GM23338 (cell line): ENCODE measurements at regions not wholly inside any gene's neighbourhood (a gene's known extent, or its start where the extent isn't known, plus 50 kb on each side); places are given as distances from the start of the nearest gene placed in this dataset.
"Not testable (repeated sequence)": the region's sequence is repeated elsewhere in the genome, so short reads cannot be mapped to it uniquely, and the experiment has no call there.

ENCODE experiments used
- ATAC-seq: fragments of 200-7000 bp; cut with Tn5 transposase; 3 replicates; pipeline ENCODE4 v1.9.1; 2020
- DNase-seq: peaks from one replicate; pipeline ENCODE4 v3.0.0-alpha.2; 2015; ENCODE audit warnings: low spot score
- H2AFZ ChIP-seq: fragments of 200-600 bp; sonication (generic); 2 replicates; pipeline ENCODE4 v1.8.0; 2016; ENCODE audit warnings: antibody characterized with exemption, mild to moderate bottlenecking, moderate library complexity
- H3F3A ChIP-seq: fragments of 200-600 bp; sonication (generic); replicated peaks from 2 replicates; pipeline ENCODE4 v1.8.0; 2017; ENCODE audit warnings: antibody characterized with exemption, mixed run types, low read depth
- H3K27ac ChIP-seq: fragments of 200-600 bp; sonication (generic); 2 replicates; pipeline ENCODE4 v1.6.1; 2016; ENCODE audit warnings: low read depth
- H3K27me3 ChIP-seq: fragments of 200-600 bp; sonication (generic); 2 replicates; pipeline ENCODE4 v1.8.0; 2016; ENCODE audit warnings: mild to moderate bottlenecking, mixed run types, moderate library complexity; ENCODE audit not compliant: insufficient read depth
- H3K36me3 ChIP-seq: fragments of 200-600 bp; sonication (generic); 2 replicates; pipeline ENCODE4 v1.8.0; 2016; ENCODE audit warnings: mild to moderate bottlenecking; ENCODE audit not compliant: insufficient read depth
- H3K4me1 ChIP-seq: fragments of 200-600 bp; sonication (generic); 2 replicates; pipeline ENCODE4 v1.8.0; 2016; ENCODE audit warnings: mild to moderate bottlenecking, moderate library complexity; ENCODE audit not compliant: insufficient read depth
- H3K4me2 ChIP-seq: fragments of 200-600 bp; sonication (generic); 2 replicates; pipeline ENCODE4 v1.7.1; 2017; ENCODE audit warnings: mixed run types
- H3K4me3 ChIP-seq: fragments of 200-600 bp; sonication (generic); 2 replicates; pipeline ENCODE4 v1.6.1; 2016; ENCODE audit warnings: mixed run types
- H3K79me2 ChIP-seq: fragments of 200-600 bp; sonication (generic); replicated peaks from 2 replicates; pipeline ENCODE4 v1.8.0; 2017; ENCODE audit warnings: mild to moderate bottlenecking; ENCODE audit not compliant: insufficient read depth
- H3K9me2 ChIP-seq: fragments of 200-600 bp; sonication (generic); 2 replicates; pipeline ENCODE4 v1.8.0; 2017; ENCODE audit not compliant: insufficient read depth
- H4K20me1 ChIP-seq: fragments of 200-600 bp; sonication (generic); replicated peaks from 2 replicates; pipeline ENCODE4 v1.8.0; 2017; ENCODE audit warnings: mild to moderate bottlenecking; ENCODE audit not compliant: insufficient read depth
- H3K27ac Mint-ChIP-seq: 2 replicates; pipeline ENCODE4 v1.8.0; 2020; ENCODE audit warnings: inconsistent platforms, mild to moderate bottlenecking, moderate library complexity, mixed read lengths
- H3K27me3 Mint-ChIP-seq: 3 replicates; pipeline ENCODE4 v1.8.0; 2022; ENCODE audit warnings: low read depth, mild to moderate bottlenecking, moderate library complexity, mixed read lengths, inconsistent platforms; ENCODE audit not compliant: insufficient read depth, poor library complexity
- H3K36me3 Mint-ChIP-seq: 3 replicates; pipeline ENCODE4 v1.8.0; 2021; ENCODE audit warnings: low read depth, mild to moderate bottlenecking, inconsistent platforms, moderate library complexity, mixed read lengths
- H3K4me1 Mint-ChIP-seq: 3 replicates; pipeline ENCODE4 v1.8.0; 2020; ENCODE audit warnings: mild to moderate bottlenecking, inconsistent platforms, mixed read lengths
- H3K4me3 Mint-ChIP-seq: 3 replicates; pipeline ENCODE4 v1.8.0; 2021; ENCODE audit warnings: moderate library complexity, mild to moderate bottlenecking, inconsistent platforms, mixed read lengths
- H3K9me3 Mint-ChIP-seq: 3 replicates; pipeline ENCODE4 v1.8.0; 2020; ENCODE audit warnings: moderate library complexity, mild to moderate bottlenecking, inconsistent platforms, mixed read lengths
- CREB1 ChIP-seq: fragments of 250-450 bp; sonication (Bioruptor Pico); IDR thresholded peaks from 2 replicates; pipeline ENCODE4 v1.5.0; 2020; ENCODE audit warnings: low read depth, mild to moderate bottlenecking, moderate library complexity
- EZH2 ChIP-seq: fragments of 200-600 bp; sonication (generic); IDR thresholded peaks from one replicate; pipeline ENCODE4 v1.8.0; 2017; ENCODE audit warnings: antibody characterized with exemption, mild to moderate bottlenecking, low read depth; ENCODE audit not compliant: unreplicated experiment
- EZH2phosphoT487 ChIP-seq: fragments of 200-600 bp; sonication (generic); IDR thresholded peaks from one replicate; pipeline ENCODE4 v1.8.1; 2018; ENCODE audit warnings: antibody characterized with exemption; ENCODE audit not compliant: unreplicated experiment
- JUNB ChIP-seq: IDR thresholded peaks from one replicate; pipeline ENCODE4 v1.6.1; 2016; ENCODE audit warnings: antibody characterized with exemption; ENCODE audit not compliant: unreplicated experiment
- NANOG ChIP-seq: IDR thresholded peaks from 2 replicates; pipeline ENCODE4 v1.6.1; 2016; ENCODE audit warnings: antibody characterized with exemption, borderline replicate concordance
- POLR2AphosphoS5 ChIP-seq: IDR thresholded peaks from 2 replicates; pipeline ENCODE4 v1.6.1; 2016; ENCODE audit warnings: antibody characterized with exemption, low read depth
- REST ChIP-seq: IDR thresholded peaks from one replicate; pipeline ENCODE4 v1.6.1; 2018; ENCODE audit warnings: antibody characterized with exemption; ENCODE audit not compliant: unreplicated experiment
- STAT1 ChIP-seq: IDR thresholded peaks from one replicate; pipeline ENCODE4 v1.6.1; 2016; ENCODE audit warnings: antibody characterized with exemption; ENCODE audit not compliant: unreplicated experiment
- ZNF114 ChIP-seq: fragments of 250-450 bp; sonication (Bioruptor Pico); IDR thresholded peaks from 2 replicates; pipeline ENCODE4 v1.5.0; 2020; ENCODE audit warnings: mild to moderate bottlenecking, moderate library complexity
- ZNF331 ChIP-seq: fragments of 250-450 bp; sonication (Bioruptor Pico); IDR thresholded peaks from 2 replicates; pipeline ENCODE4 v1.5.0; 2020; ENCODE audit warnings: low read depth, mild to moderate bottlenecking, moderate library complexity
- TF ChIP-seq, protein P1 (sequence below), 2 experiments: fragments of 200-600 bp in 1 of 2; sonication (generic) in 1 of 2; conservative IDR thresholded peaks; 2 replicates each; pipeline versions ENCODE4 v1.5.1 to v1.6.1; 2016 to 2017; ENCODE audit warnings: antibody characterized with exemption in 2 of 2, low read depth in 2 of 2, mild to moderate bottlenecking in 2 of 2, moderate library complexity in 1 of 2
- TF ChIP-seq, protein P2 (sequence below): IDR thresholded peaks from 2 replicates; pipeline ENCODE4 v1.6.1; 2016; ENCODE audit warnings: antibody characterized with exemption

GRCh38 chr4:52431869-52432268, 227.2 kb downstream of the USP46 start:
- Histone ChIP-seq H3K4me2 (no peak overlapping the region), H3K27ac (no peak overlapping the region), H2AFZ (no peak overlapping the region), H3F3A (no peaks in the 10 kb centered on the region), H3K79me2 (no peaks in the 10 kb centered on the region), H3K4me3 (no peak overlapping the region), H3K9me2 (0 out of 2 replicates have a peak, but pooled peaks cover 6% of the 10 kb centered on the region), H4K20me1 (no peaks in the 10 kb centered on the region), H3K4me1 (no peaks in the 10 kb centered on the region), H3K36me3 (no peaks in the 10 kb centered on the region), H3K27me3 (no peaks in the 10 kb centered on the region)
- H3K36me3 Mint-ChIP-seq = no peaks in the 10 kb centered on the region
- DNase-seq (no peak), ATAC-seq (no peak)
- H3K27me3 Mint-ChIP-seq = no peaks in the 10 kb centered on the region
- no peaks in the 10 kb centered on the region for H3K9me3 Mint-ChIP-seq
- H3K27ac Mint-ChIP-seq = no peak overlapping the region
- TF ChIP-seq CREB1 (no peak), POLR2AphosphoS5 (no peak), STAT1 (no peak), ZNF114 (CRISPR knock-in tag) (no peak), ZNF331 (CRISPR knock-in tag) (no peak), REST (no peak), NANOG (no peak), EZH2 (no peak), EZH2phosphoT487 (no peak), JUNB (no peak)
- TF ChIP-seq, protein P1, sequence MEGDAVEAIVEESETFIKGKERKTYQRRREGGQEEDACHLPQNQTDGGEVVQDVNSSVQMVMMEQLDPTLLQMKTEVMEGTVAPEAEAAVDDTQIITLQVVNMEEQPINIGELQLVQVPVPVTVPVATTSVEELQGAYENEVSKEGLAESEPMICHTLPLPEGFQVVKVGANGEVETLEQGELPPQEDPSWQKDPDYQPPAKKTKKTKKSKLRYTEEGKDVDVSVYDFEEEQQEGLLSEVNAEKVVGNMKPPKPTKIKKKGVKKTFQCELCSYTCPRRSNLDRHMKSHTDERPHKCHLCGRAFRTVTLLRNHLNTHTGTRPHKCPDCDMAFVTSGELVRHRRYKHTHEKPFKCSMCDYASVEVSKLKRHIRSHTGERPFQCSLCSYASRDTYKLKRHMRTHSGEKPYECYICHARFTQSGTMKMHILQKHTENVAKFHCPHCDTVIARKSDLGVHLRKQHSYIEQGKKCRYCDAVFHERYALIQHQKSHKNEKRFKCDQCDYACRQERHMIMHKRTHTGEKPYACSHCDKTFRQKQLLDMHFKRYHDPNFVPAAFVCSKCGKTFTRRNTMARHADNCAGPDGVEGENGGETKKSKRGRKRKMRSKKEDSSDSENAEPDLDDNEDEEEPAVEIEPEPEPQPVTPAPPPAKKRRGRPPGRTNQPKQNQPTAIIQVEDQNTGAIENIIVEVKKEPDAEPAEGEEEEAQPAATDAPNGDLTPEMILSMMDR (conservative IDR thresholded peaks at IDR 0.05; ENCODE audit: low read depth in 2 of 2) = no peak
- TF ChIP-seq, protein P2, sequence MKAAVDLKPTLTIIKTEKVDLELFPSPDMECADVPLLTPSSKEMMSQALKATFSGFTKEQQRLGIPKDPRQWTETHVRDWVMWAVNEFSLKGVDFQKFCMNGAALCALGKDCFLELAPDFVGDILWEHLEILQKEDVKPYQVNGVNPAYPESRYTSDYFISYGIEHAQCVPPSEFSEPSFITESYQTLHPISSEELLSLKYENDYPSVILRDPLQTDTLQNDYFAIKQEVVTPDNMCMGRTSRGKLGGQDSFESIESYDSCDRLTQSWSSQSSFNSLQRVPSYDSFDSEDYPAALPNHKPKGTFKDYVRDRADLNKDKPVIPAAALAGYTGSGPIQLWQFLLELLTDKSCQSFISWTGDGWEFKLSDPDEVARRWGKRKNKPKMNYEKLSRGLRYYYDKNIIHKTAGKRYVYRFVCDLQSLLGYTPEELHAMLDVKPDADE = no peak
- no peak overlapping the region for H3K4me3 Mint-ChIP-seq
- H3K4me1 Mint-ChIP-seq = peaks cover 5% of the 10 kb centered on the region; the same call in 1 of the 3 replicates

DNA sequence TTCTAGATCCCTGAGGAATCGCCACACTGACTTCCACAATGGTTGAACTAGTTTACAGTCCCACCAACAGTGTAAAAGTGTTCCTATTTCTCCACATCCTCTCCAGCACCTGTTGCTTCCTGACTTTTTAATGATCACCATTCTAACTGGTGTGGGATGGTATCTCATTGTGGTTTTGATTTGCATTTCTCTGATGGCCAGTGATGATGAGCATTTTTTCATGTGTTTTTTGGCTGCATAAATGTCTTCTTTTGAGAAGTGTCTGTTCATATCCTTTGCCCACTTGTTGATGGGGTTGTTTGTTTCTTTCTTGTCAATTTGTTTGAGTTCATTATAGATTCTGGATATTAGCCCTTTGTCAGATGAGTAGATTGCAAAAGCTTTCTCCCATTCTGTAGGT, 216.6 kb downstream of the USP46 start:
- H3F3A ChIP-seq, ATAC-seq, H3K79me2 ChIP-seq, H3K4me3 ChIP-seq, H3K4me1 ChIP-seq, H3K9me2 ChIP-seq, H3K27me3 ChIP-seq, DNase-seq, H3K4me1 Mint-ChIP-seq, H3K4me3 Mint-ChIP-seq, H3K27ac ChIP-seq, H3K27ac Mint-ChIP-seq, H3K4me2 ChIP-seq, H3K27me3 Mint-ChIP-seq, H2AFZ ChIP-seq, H4K20me1 ChIP-seq, H3K36me3 ChIP-seq: not testable (repeated sequence)
- Mint-ChIP-seq H3K36me3 (peaks cover 20% of the 10 kb centered on the region; the same call in 2 of the 3 replicates), H3K9me3 (peaks cover 31% of the 10 kb centered on the region)
